GM12874 (cell line): ENCODE measurements at regions not wholly inside any gene's neighbourhood (a gene's known extent, or its start where the extent isn't known, plus 50 kb on each side); places are given as distances from the start of the nearest gene placed in this dataset.

Experiments used
- TF ChIP-seq, protein P1 (sequence below): IDR thresholded peaks from 2 replicates; pipeline ENCODE4 v1.5.1; 2011; ENCODE audit warnings: low read depth, mild to moderate bottlenecking, control low read depth, low read length, moderate library complexity; ENCODE audit not compliant: insufficient read depth

DNA sequence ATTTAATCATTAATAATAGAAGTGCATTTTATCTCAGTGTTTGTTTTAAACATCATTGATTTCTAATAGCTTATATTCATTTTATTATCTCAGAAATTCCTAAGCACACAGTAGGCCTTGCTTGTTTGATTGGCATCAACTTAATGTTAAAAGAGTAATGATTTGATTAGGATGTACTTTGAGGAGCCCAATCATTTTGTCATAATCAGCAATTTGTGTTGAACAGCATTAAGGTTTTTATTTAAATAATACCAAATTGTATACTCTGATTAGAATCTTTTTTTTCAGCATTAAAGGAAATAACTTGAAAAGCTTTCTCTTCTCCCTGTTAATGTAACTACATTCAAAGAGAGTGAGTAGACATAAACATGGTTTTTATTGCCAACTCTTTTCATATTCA is 2262.0 kb upstream of the TENM3 start:
- TF ChIP-seq, protein P1, sequence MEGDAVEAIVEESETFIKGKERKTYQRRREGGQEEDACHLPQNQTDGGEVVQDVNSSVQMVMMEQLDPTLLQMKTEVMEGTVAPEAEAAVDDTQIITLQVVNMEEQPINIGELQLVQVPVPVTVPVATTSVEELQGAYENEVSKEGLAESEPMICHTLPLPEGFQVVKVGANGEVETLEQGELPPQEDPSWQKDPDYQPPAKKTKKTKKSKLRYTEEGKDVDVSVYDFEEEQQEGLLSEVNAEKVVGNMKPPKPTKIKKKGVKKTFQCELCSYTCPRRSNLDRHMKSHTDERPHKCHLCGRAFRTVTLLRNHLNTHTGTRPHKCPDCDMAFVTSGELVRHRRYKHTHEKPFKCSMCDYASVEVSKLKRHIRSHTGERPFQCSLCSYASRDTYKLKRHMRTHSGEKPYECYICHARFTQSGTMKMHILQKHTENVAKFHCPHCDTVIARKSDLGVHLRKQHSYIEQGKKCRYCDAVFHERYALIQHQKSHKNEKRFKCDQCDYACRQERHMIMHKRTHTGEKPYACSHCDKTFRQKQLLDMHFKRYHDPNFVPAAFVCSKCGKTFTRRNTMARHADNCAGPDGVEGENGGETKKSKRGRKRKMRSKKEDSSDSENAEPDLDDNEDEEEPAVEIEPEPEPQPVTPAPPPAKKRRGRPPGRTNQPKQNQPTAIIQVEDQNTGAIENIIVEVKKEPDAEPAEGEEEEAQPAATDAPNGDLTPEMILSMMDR = no peak

DNA sequence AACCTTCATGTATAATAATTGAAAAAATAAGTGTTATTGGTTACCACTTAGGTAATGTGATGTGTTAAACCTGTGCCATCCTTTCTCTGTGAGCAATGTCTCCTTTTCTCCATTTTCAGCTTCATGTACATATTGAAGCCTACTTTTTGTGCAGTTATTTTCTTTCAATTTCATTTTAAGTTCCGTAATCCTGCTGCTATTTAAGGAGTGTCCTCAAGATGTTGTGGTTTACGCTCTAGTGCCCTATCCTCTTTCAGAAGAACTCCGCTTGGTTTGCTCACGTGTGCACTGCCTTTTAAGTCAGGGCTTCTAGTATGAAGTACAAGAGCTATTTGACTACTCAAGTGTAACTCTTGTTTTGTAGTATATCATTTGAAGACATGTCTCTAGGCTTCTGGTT is 2253.2 kb upstream of the TENM3 start:
- TF ChIP-seq, protein P1 = no peak

DNA sequence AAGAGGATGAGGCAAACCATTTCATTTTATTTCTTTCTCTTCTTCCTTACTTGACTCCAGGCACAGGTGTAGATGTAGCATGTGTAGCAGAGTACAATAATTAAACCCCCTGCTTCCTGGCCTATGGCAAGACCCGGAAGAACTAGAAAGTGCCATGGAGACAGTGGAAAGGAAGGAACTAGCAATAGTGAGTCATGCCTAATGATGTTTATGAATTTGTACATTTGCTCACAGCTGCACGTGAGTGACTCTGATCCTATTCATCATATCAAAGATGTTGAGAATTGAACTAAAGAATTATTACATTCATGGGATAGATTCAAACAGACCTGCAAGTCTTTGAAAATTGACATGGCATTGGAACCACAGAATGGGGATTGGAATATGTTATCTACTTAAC is 2233.9 kb upstream of the TENM3 start:
- TF ChIP-seq, protein P1 = no peak

DNA sequence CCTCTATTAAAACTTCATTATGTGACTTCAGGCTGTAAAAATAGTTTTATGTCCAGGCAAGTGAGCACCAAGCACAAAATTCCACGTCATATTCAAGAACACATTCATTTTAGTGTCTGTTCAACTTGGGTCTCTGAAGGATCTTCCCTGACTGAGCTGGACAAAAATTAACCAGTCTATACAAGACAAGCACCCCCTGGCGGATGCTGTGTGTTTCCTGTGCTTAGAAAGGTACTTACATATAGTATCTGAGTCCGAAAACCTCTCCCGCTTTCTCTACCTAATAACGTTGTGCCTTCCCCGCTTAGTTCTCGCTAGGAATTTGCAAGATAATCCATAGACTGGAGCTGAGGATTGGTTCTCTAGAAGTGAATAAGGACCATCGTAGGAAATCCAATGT is 2214.5 kb upstream of the TENM3 start:
- TF ChIP-seq, protein P1 = peak; percentile 49

DNA sequence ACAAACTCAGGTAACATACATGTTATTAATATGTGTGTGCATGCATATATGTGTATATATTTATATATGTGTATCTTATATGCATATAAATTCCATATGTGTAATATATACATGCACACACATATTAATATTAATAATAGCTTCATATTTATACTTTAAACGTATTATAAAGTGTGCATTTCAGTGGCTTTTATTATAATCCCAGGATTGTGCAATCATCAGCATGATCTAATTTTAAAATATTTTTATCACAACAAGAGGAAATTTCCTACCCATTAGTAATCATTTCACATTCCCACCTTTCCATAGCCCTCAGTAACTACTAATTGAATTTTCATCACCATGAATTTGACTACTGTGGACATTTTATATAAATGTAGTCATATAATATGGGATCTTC is 2211.9 kb upstream of the TENM3 start:
- TF ChIP-seq, protein P1 = no peak

DNA sequence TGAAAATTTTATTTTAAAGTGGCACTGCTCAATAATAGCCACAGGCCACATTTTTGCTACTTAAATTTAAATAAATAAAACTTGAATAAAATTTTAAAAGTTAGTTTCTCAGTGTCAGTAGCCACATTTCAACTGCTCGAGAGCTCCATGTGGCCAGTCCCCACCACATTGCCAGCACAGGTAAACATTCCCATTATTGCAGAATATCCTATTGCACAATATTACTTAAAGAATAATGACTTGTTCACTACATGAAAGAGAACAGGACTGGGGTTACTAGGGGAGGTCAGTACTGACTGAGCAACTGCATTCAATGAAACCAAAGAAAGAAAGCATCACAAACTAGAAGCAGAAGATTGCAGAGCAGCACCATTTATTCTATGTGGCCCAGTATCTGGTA is 2201.6 kb upstream of the TENM3 start:
- TF ChIP-seq, protein P1 = no peak

DNA sequence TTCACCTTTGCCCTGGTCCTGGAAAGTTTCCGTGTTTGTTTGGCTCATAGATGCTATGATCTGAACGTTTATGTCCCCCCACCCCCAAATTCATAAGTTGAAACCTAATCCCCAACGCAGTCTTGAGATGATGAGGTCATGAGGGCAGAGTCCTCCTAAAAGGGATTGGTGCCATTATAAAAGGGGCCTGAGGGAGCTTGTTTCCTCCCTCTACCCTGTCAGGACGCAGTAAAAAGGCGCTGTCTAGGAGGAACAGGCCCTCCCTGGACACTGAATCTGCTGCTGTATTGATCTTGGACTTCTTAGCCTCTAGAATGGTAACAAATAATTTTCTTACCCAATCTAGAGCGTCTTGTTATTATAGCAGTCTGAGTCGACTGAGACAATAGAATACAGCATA is 2190.6 kb upstream of the TENM3 start:
- TF ChIP-seq, protein P1 = no peak

DNA sequence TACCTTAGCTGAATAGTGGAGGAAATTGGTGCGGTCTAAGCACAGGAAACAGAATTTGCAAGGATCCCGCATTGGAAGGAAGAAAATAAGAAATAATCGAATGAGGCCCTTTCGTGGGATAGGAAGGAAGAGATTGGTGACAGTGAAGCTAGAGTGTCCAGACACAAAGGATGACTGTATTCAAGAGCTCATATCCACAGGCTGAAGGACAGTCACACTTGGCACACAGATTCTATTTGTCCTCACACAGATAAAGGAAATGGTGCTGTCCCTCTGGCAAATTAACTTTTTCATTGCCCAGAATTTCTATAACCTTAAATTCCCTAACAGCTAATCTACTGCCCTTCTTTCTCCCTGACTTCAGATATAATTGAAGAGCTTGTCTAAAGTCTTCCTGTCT is 2188.9 kb upstream of the TENM3 start:
- TF ChIP-seq, protein P1 = no peak
